Dedifferentiated amniotic fluid mesenchymal stem cell (primary cell): ENCODE measurements at regions not wholly inside any gene's neighbourhood (a gene's known extent, or its start where the extent isn't known, plus 50 kb on each side); places are given as distances from the start of the nearest gene placed in this dataset.
"Not testable (repeated sequence)": the region's sequence is repeated elsewhere in the genome, so short reads cannot be mapped to it uniquely, and the experiment has no call there.

Experiments
- DNase-seq: peaks from one replicate; pipeline ENCODE4 v3.0.0-alpha.2; 2016; ENCODE audit errors: extremely low spot score

GRCh38 chr12:34190054-34190453, 167.8 kb downstream of the ALG10 start:
- DNase-seq = no peak

- no peak for DNase-seq
Observed at GRCh38 chr12:34198924-34199323, 176.6 kb downstream of the ALG10 start.

- no peak for DNase-seq
Observed at GRCh38 chr12:34203866-34204620, 181.7 kb downstream of the ALG10 start.

DNA sequence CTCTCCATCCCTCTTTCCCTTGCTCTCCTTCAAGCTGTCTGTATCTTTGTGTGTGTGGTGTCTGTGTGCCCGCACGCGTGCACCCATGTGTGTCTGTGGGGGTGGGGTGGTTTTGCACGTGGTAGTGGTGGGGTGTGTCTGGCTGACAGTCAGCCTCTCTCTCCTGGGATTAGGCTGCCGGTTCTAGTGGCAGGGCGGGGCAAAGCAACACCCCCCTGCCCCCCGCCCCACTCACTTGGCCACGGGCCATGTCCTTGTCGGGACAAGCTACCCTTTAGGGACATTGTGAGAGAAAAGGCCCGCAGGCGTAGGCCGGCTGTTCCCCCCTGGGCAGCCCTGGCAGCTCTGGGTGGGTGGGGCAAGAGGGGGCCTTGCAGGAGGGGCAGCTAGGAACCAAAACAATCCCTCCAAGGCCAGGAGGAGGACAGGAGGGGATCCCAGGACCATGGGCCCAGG, 182.6 kb downstream of the ALG10 start:
- DNase-seq = no peak

DNA sequence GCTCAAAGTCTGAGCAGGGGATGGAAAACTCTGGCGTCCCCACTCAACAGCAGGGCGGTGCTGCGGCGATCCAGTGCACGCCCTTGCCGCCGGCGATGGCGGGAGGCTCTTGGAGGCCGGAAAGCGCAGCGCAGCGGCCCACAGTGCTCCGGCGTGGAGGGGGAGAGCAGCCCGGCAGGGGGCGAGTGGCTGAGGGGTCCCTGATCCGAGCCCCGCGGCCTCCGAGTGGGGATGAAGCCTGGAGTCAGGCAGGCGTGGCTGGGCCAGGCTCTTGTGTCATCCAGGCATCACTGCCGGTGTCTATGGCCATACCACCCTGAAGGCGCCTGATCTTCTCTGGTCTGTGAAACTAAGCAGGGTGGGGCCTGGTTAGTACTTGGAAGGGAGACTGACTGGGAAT, 183.1 kb downstream of the ALG10 start:
- DNase-seq = no peak

DNA sequence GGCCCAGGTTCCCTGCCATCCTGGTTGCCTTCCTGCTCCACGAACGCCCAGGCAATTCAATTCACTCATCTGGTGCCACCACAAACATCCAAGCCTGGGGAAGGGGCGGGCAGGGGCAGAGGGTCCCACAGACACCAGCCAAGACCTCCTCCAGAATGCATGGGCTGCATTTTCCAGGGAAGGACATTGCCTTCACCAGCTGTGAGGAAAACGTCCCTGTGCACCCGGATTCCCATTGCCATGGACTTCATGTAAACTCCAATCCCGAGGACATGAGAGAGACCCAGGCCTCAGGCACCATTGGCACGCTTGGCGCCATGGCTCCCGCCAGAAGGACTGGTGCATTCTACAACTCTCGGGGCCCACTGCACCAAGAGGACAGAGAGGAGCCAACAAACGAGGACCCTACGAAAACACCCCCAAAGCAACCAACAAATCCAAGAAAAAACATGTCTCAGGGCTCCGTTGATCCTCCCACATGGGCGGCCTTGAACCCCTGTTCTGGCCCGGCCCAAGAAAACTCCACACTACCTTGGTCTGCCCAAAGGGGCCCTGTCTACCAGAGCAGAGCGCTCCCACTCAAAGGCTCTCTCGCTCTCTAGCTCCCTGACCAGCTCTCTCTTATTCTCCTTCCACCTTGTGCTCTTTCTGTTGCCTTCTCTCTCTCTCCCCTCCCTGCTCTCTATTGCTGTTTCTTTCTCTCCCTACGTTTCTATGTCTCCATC, 183.9 kb downstream of the ALG10 start:
- no peak for DNase-seq

- no peak for DNase-seq
Observed at GRCh38 chr12:34207858-34208257, 185.6 kb downstream of the ALG10 start.

- no peak for DNase-seq
Observed at GRCh38 chr12:34208331-34209258, 186.3 kb downstream of the ALG10 start.

GRCh38 chr12:34209259-34209835, 187.1 kb downstream of the ALG10 start:
- no peak for DNase-seq

GRCh38 chr12:34210183-34210582, 187.9 kb downstream of the ALG10 start:
- no peak for DNase-seq

- no peak for DNase-seq
Observed at GRCh38 chr12:34210689-34211530, 188.6 kb downstream of the ALG10 start.

DNA sequence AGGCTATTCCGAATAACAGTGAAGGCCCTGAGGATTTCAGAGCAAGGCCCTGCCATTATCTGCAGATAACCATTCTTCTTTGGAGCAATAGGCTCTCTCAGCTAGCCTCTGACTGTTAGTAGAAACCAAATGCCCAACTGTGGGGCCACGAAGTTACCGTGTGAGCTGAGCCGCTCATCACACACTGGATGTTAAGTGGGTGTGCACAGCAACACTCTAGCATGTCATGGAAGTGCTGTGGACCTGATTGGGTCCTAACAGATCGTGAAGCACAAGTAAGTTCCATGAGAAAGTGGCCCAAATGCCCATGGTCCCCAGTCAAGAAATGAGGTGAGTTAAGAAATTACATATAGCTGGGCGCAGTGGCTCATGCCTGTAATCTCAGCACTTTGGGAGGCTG, 190.4 kb downstream of the ALG10 start:
- DNase-seq = no peak

- no peak for DNase-seq
Observed at GRCh38 chr12:34214011-34214410, 191.7 kb downstream of the ALG10 start.

GRCh38 chr12:34215213-34215892, 193.1 kb downstream of the ALG10 start:
- DNase-seq = no peak

DNA sequence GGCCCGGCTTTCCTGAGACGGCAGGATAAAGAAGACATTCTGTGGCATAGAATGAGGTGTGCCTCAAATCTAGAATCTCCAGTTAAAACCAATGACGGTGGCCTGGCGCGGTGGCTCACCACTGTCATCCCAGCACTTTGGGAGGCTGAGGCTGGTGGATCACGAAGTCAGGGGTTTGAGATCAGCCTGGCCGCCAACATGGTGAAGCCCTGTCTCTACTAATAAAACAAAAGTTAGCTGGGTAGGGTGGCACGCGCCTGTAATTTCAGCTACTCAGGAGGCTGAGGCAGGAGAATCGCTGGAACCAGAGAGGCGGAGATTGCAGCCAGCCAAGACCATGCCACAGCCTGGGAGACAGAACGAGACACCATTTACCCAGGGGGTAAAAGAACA, 193.6 kb downstream of the ALG10 start:
- DNase-seq = no peak

- no peak for DNase-seq
Observed at GRCh38 chr12:34217660-34218059, 195.4 kb downstream of the ALG10 start.

DNA sequence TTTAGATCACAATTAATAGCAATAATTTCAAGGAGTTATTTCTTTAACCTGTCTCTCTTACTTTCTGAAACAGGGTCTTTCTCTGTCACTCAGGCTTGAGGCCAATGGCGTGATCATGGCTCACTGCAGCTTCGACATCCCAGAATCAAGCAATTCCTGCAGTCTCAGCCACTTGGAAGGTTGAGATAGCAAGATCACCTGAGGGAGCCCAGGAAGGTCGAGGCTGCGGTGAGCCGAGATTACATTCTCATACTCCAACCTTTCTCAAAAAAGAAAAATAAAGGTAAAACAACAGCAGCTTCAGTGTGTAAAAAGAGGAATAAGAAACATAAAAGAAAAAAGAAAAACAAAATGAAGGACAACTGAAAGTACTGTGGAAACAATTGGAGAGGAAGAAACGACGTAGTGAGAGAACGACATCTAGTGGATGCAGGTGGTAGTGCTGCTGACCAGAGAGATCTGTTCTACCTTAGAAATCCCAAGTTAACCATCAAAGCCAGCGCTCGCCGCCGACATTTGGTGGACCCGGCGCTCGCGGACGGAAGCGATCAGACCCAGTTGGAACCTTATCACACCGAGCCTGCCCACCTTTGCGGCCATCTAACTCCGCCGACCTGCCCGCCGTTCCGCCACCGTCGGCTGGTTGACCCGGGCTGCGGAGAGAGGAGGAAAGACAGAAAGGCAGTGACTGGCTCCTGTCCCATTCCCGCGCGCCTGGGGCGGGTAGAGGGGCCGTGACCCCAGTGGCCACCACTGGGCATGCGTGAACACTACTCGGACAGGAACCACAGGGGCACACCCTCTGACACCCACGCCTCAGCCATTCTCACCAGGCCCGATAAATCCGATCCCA, 196.1 kb downstream of the ALG10 start:
- peak; percentile 69 for DNase-seq

GRCh38 chr12:34219046-34219770, 196.9 kb downstream of the ALG10 start:
- DNase-seq = no peak

- DNase-seq = not testable (repeated sequence)
Observed at GRCh38 chr12:34220079-34220478, 197.8 kb downstream of the ALG10 start.
